Myocyte (in vitro differentiated cells): ENCODE measurements at regions not wholly inside any gene's neighbourhood (a gene's known extent, or its start where the extent isn't known, plus 50 kb on each side); places are given as distances from the start of the nearest gene placed in this dataset.

Experiments
- DNase-seq: peaks from one replicate; pipeline ENCODE4 v3.0.0-alpha.2; 2012; ENCODE audit warnings: low read depth

- DNase-seq, result no peak
Observed at GRCh38 chrX:20527558-20528011, 260.9 kb upstream of the RPS6KA3 start.

DNA sequence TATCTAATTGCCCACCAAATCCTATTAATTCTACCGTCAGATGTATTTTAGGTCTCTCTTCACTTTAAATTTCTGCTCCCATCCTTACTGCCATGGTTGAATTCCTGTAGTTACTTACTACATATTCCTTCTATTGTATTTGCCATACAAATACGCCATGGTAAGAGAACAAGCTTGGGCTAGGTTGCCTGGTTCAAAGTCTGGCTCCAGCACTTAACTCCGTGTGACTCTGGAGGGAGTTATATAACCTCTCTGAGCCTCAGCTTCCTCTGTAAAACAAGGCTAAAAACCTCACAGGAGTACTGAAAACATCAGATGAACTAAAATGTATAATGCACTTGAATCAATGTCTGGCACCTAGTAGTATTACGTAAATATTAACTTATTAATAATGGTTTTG, 260.3 kb upstream of the RPS6KA3 start:
- DNase-seq, result no peak

DNA sequence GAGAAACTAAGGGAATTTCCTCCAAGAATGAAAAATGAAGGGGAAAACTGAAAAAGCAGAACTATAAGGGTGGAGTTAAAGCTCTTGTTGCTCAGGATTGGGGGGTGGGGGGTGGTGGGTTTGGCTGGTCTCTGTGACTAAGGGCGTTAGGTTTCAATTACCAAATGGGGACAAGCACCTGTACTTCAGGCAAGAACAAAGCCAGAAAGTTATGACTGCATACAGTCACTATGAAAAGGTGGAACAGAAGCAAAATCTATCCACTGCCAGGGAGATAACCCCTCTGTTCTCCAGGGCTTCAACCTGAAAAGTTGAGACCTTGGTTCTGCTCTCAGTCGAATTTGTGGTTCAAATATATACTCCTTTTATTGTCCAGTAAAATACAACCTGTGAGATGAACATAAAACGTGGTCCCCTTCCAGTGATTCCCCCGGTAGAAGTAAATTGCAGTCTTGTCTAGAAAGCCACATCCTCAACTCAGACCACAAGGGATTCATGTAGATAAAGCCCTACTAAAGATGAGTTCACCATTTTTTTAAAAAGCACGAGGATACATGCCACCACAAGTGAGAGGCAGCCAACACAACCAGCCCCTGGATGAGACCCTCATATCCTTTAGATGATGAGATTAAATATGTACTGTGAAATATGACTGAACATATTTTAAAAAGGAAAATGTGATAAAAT, 257.1 kb upstream of the RPS6KA3 start:
- DNase-seq, result no peak

GRCh38 chrX:20522420-20522819, 255.7 kb upstream of the RPS6KA3 start:
- no peak for DNase-seq

DNA sequence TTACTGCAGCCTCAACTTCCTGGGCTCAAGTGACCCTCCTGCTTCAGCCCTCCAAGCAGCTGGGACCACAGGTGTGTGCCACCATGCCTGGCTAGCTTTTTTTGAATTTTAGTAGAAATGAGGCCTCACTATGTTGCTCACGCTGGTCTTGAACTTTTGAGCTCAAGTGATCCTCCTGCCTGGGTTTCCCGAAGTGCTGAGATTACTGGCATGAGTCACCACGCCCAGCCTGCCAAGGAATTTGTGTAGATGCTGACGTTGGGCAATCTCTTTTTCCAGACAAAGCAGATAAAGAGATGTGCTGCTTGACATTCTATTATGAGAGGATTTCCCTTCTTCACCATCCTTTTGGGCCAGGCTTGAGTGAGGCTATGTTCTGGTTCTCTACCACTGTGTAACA, 254.5 kb upstream of the RPS6KA3 start:
- DNase-seq, result no peak

GRCh38 chrX:20519826-20520225, 253.1 kb upstream of the RPS6KA3 start:
- no peak for DNase-seq

GRCh38 chrX:20519146-20519545, 252.4 kb upstream of the RPS6KA3 start:
- DNase-seq, result no peak

DNA sequence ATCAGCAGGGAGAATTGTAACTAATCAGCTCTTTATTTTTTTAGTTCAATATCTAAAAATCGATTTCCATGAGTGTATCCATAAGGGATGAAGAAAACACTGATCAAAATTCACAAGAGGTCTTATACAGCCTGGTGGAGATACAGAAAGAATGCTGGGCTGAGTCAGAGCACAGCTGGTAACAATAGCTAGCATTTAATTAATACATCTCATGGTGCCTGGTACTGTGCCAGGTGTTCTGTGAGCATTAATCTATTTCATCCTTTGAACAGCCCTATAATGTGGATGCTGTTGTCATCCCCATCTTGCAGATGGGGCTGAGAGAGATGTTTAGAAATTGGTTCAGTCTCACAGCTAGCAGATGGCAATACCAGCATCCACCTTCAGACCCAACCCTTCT, 250.9 kb upstream of the RPS6KA3 start:
- no peak for DNase-seq

DNA sequence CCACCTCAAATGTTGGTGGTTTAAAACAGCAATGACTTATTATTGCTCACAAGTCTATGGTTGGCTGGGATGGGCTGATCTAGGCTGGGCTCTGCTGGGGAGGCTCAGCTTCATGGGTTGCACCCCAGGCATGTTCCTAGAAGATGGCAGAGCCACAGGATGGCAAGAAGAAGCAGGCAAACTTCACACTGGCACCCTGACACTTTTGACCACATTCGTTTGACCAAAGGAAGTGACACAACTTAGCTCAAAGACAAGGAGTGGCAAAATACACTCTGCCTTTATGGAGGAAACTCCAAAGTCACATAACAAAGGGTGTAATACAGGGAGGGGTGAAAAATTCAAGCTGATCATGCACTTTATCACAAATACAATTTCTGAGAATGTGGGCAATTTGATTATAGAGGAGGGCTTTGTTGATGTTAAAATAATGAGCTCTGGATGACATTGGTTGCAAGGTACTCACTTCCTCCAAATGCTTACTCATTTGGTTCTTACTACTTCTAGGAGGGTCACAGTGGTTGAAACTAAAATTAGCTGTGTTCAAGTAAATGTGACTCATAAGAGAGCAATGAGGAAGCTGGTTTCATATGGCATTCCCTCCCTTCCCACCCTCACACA, 249.2 kb upstream of the RPS6KA3 start:
- peak; percentile 75 for DNase-seq

DNA sequence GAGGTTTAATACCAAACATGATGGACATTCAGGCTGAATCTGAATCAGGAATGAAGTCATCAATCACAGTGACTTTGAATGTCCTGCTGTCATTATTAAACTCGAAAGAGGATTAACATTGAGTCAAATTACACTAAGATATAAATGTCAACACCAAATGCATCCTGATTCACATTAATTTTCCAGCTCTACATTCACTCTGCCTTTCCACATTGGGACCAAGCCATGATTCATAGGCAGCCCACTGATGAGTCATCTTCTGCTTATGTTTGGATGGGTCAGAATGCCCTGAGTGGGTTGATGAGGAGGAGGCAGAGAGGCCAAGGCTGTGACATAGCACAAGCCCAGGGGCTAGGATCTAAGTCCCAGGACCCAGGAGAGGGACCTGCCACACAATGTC, 247.6 kb upstream of the RPS6KA3 start:
- DNase-seq, result peak; percentile 66

DNA sequence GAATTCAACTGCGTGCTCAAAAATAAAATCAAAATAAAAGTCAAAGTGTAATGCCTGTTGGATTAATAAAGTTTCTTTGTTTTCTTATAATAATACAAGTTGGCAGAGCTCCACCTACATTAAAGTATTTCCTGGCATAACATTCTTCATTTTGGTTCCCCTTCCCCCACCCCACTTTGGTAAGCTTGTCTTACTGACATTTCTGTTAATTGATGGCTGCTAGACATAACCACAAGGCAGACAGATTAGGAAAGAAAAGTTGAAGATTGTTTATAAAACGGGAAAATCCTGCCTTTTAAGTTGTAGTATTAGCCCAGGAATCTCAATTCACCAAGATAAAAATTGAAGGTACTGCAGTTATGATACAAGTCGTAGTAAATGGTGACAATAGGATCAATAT, 246.5 kb upstream of the RPS6KA3 start:
- no peak for DNase-seq

- no peak for DNase-seq
Observed at GRCh38 chrX:20511792-20512191, 245.1 kb upstream of the RPS6KA3 start.

GRCh38 chrX:20507901-20508620, 241.4 kb upstream of the RPS6KA3 start:
- DNase-seq, result peak; percentile 40

DNA sequence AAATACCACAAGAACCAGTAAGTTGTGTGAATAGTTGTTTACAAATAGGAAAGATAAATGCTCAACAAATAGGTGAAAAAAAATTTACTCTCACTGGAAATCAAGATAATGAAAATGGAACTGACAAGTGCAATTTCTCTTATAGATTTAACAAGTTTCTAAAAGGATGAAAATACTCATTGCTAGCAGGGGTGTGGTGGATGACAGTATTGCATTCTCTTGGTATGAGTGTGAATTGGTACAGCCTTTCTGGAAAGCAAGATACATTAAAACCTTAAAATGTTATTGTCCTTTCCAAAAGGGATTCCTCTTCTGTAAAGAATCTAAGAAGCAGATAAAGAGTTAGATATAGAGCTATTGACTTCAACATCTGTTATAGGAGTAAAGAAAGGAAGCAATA, 240.0 kb upstream of the RPS6KA3 start:
- no peak for DNase-seq

GRCh38 chrX:20500949-20501348, 234.2 kb upstream of the RPS6KA3 start:
- DNase-seq, result no peak

- DNase-seq, result no peak
Observed at GRCh38 chrX:20500171-20500865, 233.6 kb upstream of the RPS6KA3 start.

GRCh38 chrX:20499763-20500162, 233.1 kb upstream of the RPS6KA3 start:
- DNase-seq, result no peak

- no peak for DNase-seq
Observed at GRCh38 chrX:20498851-20499635, 232.3 kb upstream of the RPS6KA3 start.

GRCh38 chrX:20495575-20495974, 228.9 kb upstream of the RPS6KA3 start:
- DNase-seq, result no peak

GRCh38 chrX:20488473-20488872, 221.8 kb upstream of the RPS6KA3 start:
- DNase-seq, result no peak

- DNase-seq, result no peak
Observed at GRCh38 chrX:20487227-20487626, 220.5 kb upstream of the RPS6KA3 start.
